NCI-H774 (cell line): ENCODE measurements at regions not wholly inside any gene's neighbourhood (a gene's known extent, or its start where the extent isn't known, plus 50 kb on each side); places are given as distances from the start of the nearest gene placed in this dataset.
"Not testable (repeated sequence)": the region's sequence is repeated elsewhere in the genome, so short reads cannot be mapped to it uniquely, and the experiment has no call there.

Experiments used
- DNase-seq: peaks from one replicate; lab custom pipeline; 2025; lab: John Stamatoyannopoulos, UW

DNA sequence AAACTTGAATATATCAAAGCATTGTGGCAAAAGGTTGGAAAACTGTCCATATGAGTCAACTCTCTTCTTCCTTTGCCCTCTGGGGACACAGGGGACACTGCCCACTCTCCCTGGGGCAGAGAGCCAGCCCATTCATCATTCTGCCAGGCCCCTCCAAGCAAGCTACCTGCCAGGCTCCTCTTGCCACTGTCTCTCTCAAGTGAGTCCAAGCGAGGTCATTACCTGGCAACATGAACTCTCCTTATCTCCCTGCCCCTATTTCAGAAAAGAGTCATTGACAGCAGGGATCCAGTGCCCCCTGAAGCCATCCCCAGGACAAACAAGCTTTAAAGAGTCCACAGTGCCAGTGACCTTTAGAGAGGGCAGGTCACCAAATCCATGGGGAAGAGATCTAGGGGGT, 312.7 kb upstream of the PPARGC1A start:
- DNase-seq: no peak

DNA sequence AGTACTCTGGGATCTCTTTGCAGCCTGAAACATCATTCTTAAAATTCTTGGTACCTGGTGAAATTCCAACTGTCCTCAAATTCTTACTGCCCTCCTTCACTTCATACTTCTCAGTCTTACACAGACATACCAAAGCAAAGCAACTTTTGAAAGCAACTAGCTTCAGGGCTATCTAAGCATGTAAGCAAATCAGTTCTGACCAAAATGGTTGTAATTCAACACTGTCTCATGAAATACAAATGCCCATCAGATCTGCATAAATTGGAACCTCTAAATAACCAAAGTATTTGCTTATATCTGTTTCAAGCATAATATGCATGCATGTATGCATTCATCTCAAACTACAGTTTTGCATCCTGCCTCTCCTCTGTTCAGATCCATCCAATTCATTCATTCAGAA, 308.1 kb upstream of the PPARGC1A start:
- DNase-seq: no peak

DNA sequence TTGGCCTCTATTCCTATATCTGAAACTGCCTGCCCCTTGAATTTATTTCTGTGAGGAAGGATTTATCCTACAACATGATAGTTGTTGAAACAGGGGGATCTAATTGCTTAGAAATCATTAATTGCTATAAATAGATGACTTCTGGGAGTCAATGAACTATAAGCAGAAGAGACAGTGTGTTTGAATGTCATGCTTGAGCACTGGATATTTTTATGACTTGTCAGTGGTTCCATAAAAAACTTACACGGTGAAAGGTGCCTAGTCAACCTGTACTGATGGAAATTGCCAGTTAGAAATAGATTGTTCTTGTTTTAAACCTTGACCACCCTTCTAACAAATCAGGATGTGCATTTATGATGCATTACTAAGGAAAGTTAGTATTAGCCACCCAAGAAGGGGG, 306.9 kb upstream of the PPARGC1A start:
- no peak for DNase-seq

DNA sequence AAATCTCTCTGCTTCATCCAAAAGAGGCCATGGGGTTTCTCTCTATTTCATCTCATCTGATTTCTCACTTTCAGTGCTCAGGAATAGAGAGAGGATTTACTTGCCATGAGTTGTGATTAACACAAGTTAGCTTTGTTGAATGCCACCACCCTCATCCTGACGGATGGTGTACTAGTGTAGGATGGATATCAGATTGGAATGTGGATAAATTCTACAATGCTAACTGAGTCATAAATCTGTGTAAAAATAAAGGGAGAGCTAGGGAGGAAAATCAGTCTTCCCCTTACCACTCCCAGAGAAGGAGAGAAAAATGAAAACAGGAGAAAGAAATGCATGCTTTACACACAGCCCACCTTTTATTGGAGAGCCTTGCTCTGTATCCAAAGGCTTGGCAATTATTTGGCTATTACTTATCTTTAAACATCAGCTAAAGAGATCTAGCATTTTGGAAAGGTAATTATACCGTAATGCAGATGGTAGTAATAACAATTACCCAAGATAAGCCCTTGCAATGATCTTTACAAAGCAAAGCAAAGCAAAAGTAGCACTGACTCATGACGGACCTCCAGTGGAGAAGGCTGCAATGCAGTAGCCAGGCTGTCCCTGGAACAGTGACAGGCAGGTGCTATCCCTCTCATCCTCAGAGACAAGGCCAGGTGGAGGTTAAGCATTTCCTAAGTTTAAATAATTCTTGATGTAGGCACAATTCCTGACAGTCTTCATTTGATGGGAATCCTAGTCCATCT, 306.3 kb upstream of the PPARGC1A start:
- DNase-seq: no peak

DNA sequence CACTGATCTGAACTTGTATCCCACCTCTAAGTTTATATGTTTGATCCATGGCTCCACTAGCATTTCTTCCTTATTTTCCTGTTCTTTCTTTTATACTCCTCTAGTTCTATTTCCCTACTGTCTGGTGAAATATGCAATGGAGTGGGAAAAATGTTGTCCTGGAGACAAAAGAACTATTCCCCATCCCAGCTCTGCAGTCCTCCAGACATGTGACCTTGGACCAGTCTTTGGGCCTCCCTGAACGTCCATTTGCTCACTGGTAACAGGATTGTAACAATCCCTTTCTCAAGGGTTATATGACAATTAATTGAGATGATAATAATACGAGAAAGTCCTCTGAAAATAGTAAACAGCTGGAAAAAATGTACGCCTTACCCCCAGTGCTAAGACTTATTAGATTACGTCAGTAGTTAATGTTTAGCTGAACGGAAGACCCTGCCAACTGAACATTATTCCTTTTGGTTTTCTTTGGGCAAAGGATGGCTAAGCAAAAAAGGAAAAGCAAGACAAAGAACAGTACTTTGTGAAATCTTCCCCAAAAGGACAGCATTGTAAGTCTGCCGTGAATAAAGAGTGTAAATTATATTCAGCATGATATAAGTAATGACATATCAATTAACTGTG, 302.3 kb upstream of the PPARGC1A start:
- DNase-seq: no peak

DNA sequence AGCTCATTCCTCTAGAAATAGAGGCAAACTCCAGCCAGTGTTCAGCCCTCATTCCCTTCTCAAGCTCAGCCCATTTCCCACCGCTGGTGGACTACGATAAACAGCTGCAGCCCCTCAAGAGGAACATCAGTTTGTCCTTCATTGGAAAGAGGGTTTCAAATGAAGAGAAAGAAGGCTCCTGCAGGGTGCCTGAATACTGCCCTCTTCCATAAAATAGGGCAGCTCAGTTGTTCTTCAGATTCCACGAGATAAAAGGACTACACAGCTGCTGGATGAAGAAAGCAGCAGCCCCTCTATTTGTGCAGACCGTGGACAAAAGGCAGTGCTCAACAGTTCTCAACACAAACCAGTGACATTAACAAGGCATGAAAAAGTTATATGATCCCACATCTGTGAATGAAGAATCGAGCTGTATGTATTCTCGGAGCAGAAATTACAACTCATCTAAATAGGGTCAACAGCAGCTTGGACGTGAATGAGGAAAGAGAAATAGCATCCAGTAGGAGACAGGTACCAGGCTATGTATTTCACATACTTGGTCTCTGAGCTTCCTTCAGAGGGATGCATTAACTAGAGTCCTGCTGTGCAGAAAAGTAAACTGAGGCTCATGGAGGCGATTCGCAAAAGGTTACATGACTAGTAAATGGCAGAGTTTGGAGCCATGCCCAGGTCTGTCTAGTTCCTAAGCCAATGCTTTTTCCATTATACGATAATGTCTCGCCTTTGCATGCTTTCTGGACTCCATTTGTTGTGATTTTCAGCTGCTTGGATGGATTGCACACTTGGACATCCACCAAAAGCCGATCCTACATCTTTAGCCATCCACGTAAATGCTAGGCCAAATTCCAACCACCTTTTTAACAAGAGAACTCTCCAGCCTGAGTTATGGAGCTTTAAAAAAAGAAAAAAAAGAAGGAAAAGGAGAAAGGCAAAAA, 301.2 kb upstream of the PPARGC1A start:
- no peak for DNase-seq

DNA sequence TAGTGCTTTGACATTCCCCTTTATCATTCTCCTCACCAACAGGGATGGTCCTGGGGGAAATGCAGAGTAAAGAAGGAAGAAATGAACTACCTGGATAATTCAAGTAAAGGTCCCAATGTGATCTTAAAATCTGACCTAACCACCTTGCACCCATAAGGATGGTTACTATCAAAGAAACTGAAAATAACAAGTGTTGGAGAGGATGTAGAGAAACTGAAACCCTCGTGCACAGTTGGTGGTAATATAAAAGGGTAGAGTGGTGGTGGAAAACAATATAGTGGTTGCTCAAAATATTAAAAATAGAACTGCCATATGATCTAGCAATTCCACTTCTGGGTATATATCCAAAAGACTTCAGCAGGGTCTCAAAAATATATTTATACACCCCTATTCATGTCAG, 298.6 kb upstream of the PPARGC1A start:
- DNase-seq: no peak

DNA sequence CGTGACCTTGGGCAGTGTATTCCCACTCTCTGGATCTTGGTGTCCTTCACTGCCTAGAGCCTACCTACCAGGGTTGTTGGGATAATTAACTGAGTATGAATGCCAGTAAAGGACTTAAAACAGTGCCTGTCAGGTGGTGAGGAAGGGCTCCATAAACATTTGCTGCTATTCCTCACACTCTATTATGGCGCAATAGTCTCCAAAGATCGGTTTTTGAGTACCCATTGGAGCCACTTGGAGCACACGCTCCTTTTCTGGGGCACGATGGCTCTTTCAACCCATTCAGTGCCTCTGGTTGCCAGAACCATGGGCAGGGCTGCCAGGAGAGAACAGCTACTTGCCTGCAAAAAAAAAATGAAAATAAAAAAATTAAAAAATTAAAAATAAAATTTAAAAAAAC, 296.6 kb upstream of the PPARGC1A start:
- no peak for DNase-seq

DNA sequence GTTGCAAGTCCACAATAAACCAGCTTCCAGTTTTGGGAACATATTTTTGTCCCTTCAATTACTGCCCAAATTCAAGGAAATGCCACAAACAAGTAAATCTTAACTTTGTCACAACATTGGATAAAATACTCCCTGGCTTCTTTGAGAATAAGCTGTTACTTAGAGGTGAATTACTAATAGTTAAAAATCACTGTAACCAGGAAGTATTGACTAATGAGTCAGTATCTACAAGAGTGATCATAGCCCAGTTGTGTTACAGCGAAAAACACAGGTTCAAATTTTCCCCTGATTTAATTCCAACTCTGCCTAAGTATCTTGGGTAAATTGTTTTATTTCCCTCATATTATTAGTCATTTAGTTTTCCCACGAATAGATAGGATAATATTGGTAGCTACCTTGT, 291.2 kb upstream of the PPARGC1A start:
- DNase-seq: no peak

DNA sequence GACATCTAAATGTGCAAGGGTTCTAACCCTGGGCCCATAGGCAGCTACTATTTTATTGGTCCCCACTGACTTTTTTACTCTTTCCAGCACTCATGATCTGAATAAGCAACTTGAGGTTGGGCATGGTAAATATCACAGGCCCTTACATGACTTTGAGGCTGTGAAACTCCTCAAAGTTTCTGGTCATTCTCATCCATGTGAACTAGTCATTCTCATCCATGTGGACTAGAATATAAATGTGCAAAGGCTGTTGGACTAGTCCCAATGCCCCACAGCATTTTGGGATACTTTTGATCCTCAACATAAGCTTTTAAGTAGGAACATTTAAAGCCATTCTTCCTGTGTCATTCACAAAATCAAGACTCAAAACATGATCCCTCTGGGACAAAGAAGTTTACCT, 290.7 kb upstream of the PPARGC1A start:
- no peak for DNase-seq

DNA sequence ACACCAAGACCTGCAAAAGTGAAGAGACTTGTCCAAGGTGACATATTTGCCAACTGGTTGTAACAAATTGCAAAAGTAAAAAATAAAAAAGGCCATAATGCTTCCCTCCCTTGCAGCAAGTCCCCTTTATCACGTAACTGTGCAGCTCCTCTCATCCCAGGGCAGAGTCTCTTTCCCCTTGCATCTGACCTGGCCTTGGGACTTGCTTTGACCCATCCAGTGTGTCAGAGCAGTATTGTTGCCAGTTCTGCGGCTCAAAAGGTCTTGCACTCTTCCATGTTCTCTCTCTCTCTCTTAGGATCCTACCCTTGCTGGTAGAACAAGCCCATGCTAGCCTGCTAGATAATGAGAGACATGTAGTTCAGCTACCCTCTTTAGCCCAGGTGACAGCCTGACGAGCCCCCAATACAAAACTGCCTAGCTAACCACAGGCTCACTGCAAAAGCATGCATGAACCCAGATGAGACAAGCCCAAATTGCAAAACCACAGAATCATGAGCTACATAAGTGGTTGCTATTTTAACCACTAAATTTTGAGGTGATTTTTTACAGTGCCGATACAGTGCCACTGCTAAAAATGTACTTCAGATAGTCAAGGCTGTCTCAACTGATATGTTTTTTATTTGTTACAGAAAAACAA, 289.5 kb upstream of the PPARGC1A start:
- DNase-seq: no peak

DNA sequence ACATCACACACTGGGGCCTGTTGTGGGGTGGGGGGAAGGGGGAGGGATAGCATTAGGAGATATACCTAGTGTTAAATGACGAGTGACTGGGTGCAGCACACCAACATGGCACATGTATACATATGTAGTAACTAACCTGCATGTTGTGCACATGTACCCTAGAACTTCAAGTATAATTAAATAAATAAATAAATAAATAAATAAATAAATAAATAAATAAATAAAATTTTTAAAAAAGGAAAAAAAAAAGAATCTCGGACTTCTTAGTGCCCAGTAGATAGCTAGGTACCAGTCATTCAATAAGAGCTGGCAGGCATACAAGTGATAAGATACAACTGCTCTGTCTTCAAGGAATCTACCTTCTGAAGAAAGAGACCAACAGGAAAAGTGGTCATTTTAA, 287.6 kb upstream of the PPARGC1A start:
- DNase-seq: not testable (repeated sequence)

DNA sequence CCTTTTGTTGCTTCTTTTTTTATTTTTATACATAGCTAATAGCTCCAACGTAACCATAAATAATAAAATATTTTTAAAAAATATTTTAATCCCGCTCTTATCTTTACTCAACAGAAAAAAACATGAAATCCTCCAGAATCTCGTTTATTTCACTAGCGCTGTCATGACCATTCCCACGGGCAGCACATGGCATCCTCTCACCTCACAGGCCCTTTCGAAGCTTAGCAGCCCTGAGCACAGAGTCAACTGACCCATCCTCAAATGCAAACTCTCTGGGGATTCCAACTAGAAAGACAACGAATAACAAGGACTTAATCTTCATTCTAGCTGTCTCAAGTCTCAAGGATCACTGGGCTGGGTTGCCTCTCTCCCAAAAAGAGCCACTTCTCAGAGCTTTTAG, 285.9 kb upstream of the PPARGC1A start:
- no peak for DNase-seq

DNA sequence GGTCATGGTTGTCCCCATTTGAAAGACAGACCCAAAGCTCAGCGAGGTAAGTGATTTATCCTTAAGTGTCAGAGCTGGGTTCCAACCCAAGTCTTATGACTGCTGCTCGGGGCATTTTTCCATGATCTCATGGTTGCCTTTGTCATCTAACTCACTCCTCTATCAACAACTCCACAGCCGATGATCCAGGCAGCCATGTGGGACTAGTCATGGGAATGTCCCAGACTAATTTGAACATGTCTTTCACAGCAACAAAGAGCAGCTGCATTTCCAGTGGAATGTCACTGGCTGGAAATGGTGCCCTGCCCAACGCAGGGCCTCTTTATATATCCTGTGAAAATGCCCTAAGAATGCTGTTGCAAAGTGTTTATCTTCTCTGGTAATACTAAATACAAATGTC, 284.8 kb upstream of the PPARGC1A start:
- no peak for DNase-seq

DNA sequence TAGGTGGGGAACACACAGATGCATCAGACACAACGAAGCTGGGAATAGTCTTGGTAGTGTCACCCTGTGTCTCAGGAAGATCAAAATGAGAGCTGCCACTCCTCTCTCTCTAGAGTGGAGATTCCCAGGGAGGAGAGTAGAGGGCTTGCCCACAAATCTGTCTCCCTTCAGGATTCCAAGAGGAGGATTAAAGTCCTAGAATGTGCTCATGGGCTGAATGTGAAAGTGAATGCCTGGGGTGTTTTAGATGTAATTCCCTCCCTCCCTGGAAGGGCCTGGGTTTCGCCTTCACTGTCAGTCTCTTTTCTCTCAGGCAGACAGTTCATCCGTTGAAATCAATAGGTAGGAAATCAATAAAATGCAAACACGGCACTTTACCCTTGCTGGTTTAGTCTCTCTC, 282.6 kb upstream of the PPARGC1A start:
- no peak for DNase-seq

DNA sequence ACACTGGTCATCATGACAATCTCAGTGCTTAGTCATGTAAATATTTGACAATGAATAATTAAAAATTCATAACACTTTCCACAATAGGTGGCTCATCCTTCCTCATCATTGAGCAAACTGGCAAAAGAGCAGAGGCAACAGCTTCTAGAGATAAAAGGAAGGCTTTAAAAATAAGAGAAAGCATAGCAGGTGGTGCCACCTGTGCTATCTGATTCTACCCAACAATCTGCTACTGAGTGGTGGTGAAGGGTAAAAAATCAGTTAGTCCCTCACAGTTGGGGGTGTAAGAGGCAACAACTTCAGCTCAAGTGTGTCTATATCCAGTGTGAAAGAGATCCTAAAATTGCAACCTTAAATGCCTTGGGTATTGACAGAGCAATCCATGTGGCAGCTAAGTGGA, 280.1 kb upstream of the PPARGC1A start:
- DNase-seq: peak; percentile 30

DNA sequence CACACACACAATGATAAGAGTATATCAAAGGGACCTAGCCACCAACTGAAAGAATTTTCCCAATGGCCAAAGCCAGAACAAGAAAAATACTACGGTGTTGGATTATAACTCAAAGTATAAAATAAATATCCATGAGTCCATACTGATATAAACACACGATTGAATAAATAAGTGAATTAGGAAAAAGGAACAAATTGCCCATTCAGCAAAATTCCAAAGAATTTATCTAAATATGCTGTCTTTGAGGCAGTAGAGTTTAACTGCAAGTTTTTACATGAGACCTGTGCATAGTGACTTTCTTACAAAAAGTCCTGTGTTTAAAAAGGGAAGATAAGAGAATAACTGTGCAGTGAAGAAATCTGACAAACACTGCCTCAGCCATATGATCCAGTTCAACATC, 278.8 kb upstream of the PPARGC1A start:
- no peak for DNase-seq

DNA sequence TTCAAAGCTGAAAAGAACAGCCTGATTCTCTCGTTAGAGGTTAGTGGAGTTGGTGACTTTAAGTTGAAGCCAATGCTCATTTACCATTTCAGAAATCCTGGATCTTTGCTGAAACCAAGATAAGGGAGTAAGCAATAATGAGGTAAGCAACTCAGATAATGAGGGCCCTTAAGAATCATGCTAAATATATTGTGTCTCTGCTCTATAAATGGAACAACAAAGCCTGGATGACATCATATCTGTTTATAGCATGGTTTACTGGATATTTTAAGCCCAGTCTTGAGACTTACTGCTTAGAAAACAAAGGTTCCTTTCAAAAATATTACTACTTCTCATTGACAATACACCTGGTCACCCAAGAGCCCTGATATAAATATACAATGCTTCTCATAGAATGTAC, 276.7 kb upstream of the PPARGC1A start:
- DNase-seq: no peak

DNA sequence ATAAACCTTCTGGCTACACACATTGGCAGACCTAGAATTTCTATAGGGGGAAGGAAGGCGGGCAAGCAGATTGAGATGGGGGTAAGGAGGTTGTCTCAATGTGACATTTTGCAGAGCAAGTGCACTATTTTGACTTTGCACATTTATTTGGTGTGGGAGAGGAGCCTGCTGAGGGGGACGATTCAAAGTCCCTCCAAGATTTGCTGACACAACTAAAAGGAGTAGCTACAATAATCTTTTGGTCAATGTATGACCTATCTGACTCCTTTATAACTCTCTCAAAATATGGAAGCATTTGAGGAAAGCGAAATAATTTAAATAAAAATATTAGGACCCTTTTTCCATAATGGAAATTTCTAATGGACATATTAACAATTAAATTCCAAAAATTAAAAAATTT, 274.9 kb upstream of the PPARGC1A start:
- DNase-seq: no peak

DNA sequence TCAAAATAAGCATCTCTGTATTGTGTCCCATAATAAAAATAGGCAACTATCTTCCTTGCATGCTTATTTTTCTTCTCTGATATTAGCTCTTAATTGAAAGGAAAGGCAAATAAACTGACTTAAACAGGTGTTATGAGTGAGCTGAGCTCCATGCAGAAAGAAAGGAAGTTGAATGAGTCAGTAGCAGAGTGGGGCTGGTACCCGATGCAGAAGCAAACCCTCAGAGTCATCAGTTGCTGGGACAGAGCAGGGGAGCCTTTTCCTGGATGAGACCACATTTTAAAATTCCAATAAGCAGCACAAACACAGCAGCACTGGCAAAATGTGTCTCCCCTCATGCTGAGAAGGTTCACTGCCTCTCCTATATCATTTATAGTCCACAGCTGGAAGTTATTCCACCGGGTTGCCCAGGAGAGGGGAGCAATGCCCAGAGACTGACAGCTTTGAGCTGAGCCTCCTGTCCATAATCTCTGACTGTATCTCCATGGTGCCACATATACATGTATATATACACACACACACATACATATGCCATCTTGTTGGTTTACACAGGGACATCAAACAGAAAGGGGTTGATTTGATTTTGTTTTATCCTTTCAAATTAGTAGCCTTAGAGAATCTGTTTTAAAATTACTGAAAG, 274.3 kb upstream of the PPARGC1A start:
- no peak for DNase-seq

DNA sequence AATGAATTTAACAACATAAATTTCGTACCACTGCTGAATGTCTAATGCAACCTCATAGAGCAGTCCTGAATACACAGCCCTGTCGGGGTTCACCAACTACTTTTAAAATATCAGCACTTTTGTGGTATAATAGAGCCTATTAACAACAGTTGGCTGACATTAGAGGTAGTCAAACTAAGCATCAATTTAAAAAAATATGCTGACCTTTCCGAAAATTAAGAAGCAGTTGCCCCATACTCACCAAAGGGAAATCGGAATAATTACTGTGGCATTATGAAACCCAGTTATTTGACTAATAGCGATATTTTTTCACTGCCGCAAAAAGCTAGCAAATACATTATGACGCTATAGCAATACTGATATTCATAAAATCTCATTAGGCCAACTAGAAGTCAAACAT, 273.5 kb upstream of the PPARGC1A start:
- DNase-seq: no peak

DNA sequence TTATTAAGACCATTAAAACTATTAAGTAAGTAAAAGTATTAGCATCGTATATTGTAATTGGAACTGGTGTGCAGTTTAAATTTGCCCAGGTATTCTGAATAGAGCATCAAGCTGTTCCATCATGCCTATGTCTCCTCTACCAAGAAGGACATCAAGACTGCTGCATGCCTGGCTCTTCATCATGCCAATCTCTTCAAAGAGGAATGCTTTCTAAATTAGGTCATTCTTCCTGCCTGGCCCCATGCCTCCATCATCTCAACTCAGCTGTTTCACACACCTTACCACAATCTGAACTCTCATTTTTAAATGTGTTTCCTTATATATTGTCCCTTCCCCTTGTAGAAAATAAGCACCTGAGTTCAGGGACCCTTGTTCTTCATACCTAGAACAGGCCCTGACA, 270.5 kb upstream of the PPARGC1A start:
- no peak for DNase-seq
